Gastroesophageal sphincter (tissue), 3 donors: ENCODE measurements at regions not wholly inside any gene's neighbourhood (a gene's known extent, or its start where the extent isn't known, plus 50 kb on each side); places are given as distances from the start of the nearest gene placed in this dataset.

Source experiments
- CTCF ChIP-seq, 4 experiments: fragments of 200-600 bp in 2 of 4; fragments of 450-650 bp in 2 of 4; sonication (generic) in 1 of 4; IDR thresholded peaks; one replicate each; pipeline ENCODE4 v1.5.1; 2017 to 2019; ENCODE audit warnings: antibody characterized with exemption in 4 of 4, mild to moderate bottlenecking in 2 of 4, moderate library complexity in 2 of 4
- POLR2A ChIP-seq, 2 donors: fragments of 450-650 bp; IDR thresholded peaks; one replicate each; pipeline ENCODE4 v1.6.1; 2017; ENCODE audit warnings: antibody characterized with exemption in 2 of 2, mild to moderate bottlenecking in 2 of 2, moderate library complexity in 1 of 2
- POLR2AphosphoS5 ChIP-seq: sonication (generic); formaldehyde crosslinking; IDR thresholded peaks from one replicate; pipeline ENCODE4 v1.6.1; 2017; ENCODE audit warnings: antibody characterized with exemption

- no peak for TF ChIP-seq CTCF (IDR thresholded peaks at IDR 0.05)
- TF ChIP-seq POLR2A (IDR thresholded peaks at IDR 0.05): no peak
- TF ChIP-seq POLR2AphosphoS5: no peak
Observed at GRCh38 chr3:151604891-151605290, 128.8 kb upstream of the AADACL2 start.
